CD4-positive, alpha-beta memory T cell (primary cell): ENCODE measurements at regions not wholly inside any gene's neighbourhood (a gene's known extent, or its start where the extent isn't known, plus 50 kb on each side); places are given as distances from the start of the nearest gene placed in this dataset.
A peak's percentile ranks its signal among the peaks of the same experiment; 100 is the strongest.
"Not testable (repeated sequence)": the region's sequence is repeated elsewhere in the genome, so short reads cannot be mapped to it uniquely, and the experiment has no call there.

Experiments used
- CTCF ChIA-PET: fragments of 350-600 bp; sonication (Branson Sonifier 250); formaldehyde crosslinking; loops from one replicate; lab custom pipeline; 2021; ENCODE audit warnings: inconsistent platforms; ENCODE audit not compliant: partially characterized antibody; lab: Charles Lee
- POLR2A ChIA-PET: fragments of 350-600 bp; sonication (Branson Sonifier 250); formaldehyde crosslinking; loops from one replicate; lab custom pipeline; 2021; ENCODE audit not compliant: partially characterized antibody; lab: Charles Lee
- DNase-seq, 5 donors: peaks; one replicate each; pipeline versions ENCODE4 v3.0.0 to v3.0.0-alpha.2; 2020 to 2022; ENCODE audit warnings: mixed read lengths in 1 of 5
- H3K27ac ChIP-seq: one replicate; pipeline ENCODE4 v1.7.0; 2013; ENCODE audit warnings: low read depth, low read length
- H3K27me3 ChIP-seq: 2 replicates; pipeline ENCODE4 v1.7.0; 2013; ENCODE audit warnings: mild to moderate bottlenecking, low read length, moderate library complexity; ENCODE audit not compliant: insufficient read depth
- H3K36me3 ChIP-seq: 2 replicates; pipeline ENCODE4 v1.7.0; 2013; ENCODE audit warnings: mild to moderate bottlenecking, low read length, moderate library complexity; ENCODE audit not compliant: insufficient read depth
- H3K4me1 ChIP-seq: 2 replicates; pipeline ENCODE4 v1.7.0; 2013; ENCODE audit warnings: mild to moderate bottlenecking, low read length, moderate library complexity; ENCODE audit not compliant: insufficient read depth
- H3K4me3 ChIP-seq, 2 donors: one replicate each; pipeline ENCODE4 v1.7.0; 2013; ENCODE audit warnings: low read length in 2 of 2, mild to moderate bottlenecking in 1 of 2
- H3K9me3 ChIP-seq, 2 donors: one replicate each; pipeline ENCODE4 v1.7.0; 2013; ENCODE audit warnings: low read length in 2 of 2, control low read depth in 1 of 2; ENCODE audit not compliant: control insufficient read depth in 1 of 2
- H3K27ac Mint-ChIP-seq, 7 donors: one replicate each; pipeline ENCODE4 v1.8.0; 2020 to 2021; ENCODE audit warnings: mixed read lengths in 7 of 7, mild to moderate bottlenecking in 6 of 7, inconsistent platforms in 3 of 7, moderate library complexity in 3 of 7
- H3K27me3 Mint-ChIP-seq, 2 donors: one replicate each; pipeline ENCODE4 v1.8.0; 2020 to 2021; ENCODE audit warnings: mixed read lengths in 2 of 2
- H3K36me3 Mint-ChIP-seq, 2 donors: one replicate each; pipeline ENCODE4 v1.8.0; 2020 to 2021; ENCODE audit warnings: mixed read lengths in 2 of 2, inconsistent platforms in 1 of 2, mild to moderate bottlenecking in 1 of 2
- H3K4me1 Mint-ChIP-seq, 4 donors: one replicate each; pipeline ENCODE4 v1.8.0; 2020 to 2021; ENCODE audit warnings: mixed read lengths in 4 of 4, mild to moderate bottlenecking in 1 of 4
- H3K4me3 Mint-ChIP-seq, 8 donors: one replicate each; pipeline ENCODE4 v1.8.0; 2020 to 2021; ENCODE audit warnings: mixed read lengths in 8 of 8, mild to moderate bottlenecking in 7 of 8, moderate library complexity in 6 of 8, inconsistent platforms in 3 of 8
- H3K9me3 Mint-ChIP-seq, 8 donors: one replicate each; pipeline ENCODE4 v1.8.0; 2020 to 2021; ENCODE audit warnings: mixed read lengths in 8 of 8, mild to moderate bottlenecking in 5 of 8, inconsistent platforms in 3 of 8, moderate library complexity in 1 of 8
- intact Hi-C: fragments of 100-400 bp; cut with micrococcal nuclease; formaldehyde crosslinking; loops from one replicate; pipeline ENCODE4 v1.15.1; 2023

- peaks cover 0 to 11% (median 7%) of the 10 kb centered on the region in 8 donors for H3K9me3 Mint-ChIP-seq
- Histone ChIP-seq H3K4me3 (no peak overlapping the region), H3K36me3 (no peaks in the 10 kb centered on the region), H3K27ac (no peak overlapping the region), H3K4me1 (no peaks in the 10 kb centered on the region), H3K27me3 (no peaks in the 10 kb centered on the region), H3K9me3 (no peaks in the 10 kb centered on the region)
- intact Hi-C loops, result no loop called here
- H3K36me3 Mint-ChIP-seq, result no peaks in the 10 kb centered on the region
- H3K4me1 Mint-ChIP-seq, result no peaks in the 10 kb centered on the region
- DNase-seq, result no peak
- no peaks in the 10 kb centered on the region for H3K27me3 Mint-ChIP-seq
- no peak overlapping the region for H3K27ac Mint-ChIP-seq
- CTCF ChIA-PET, result interaction anchor here (1.5 kb wide), 1 partner anchor 14 kb away, joined by 5 read pairs; no protein-coding TSS in a partner anchor
- POLR2A ChIA-PET, result no interaction called here
- no peak overlapping the region for H3K4me3 Mint-ChIP-seq
These were observed 821.6 kb downstream of the ANKRD7 start for GRCh38 chr7:119046068-119046467.

GRCh38 chr7:119065966-119066365 is 841.5 kb downstream of the ANKRD7 start:
- Histone ChIP-seq H3K4me1 (no peaks in the 10 kb centered on the region), H3K4me3 (no peak overlapping the region), H3K9me3 (no peaks in the 10 kb centered on the region), H3K36me3 (no peaks in the 10 kb centered on the region), H3K27ac (no peak overlapping the region), H3K27me3 (no peaks in the 10 kb centered on the region)
- no peak overlapping the region for H3K27ac Mint-ChIP-seq
- ChIA-PET CTCF (no interaction called here), POLR2A (no interaction called here)
- H3K4me3 Mint-ChIP-seq, result no peak overlapping the region
- H3K4me1 Mint-ChIP-seq, result no peaks in the 10 kb centered on the region
- H3K9me3 Mint-ChIP-seq, result peaks cover 0 to 9% (median 2%) of the 10 kb centered on the region in 8 donors
- no peaks in the 10 kb centered on the region for H3K36me3 Mint-ChIP-seq
- intact Hi-C loops, result no loop called here
- no peaks in the 10 kb centered on the region for H3K27me3 Mint-ChIP-seq
- DNase-seq, result no peak

GRCh38 chr7:119086026-119086425 is 861.5 kb downstream of the ANKRD7 start:
- intact Hi-C loops, result no loop called here
- Histone ChIP-seq H3K27me3 (no peaks in the 10 kb centered on the region), H3K36me3 (no peaks in the 10 kb centered on the region), H3K4me1 (no peaks in the 10 kb centered on the region), H3K4me3 (no peak overlapping the region), H3K27ac (no peak overlapping the region), H3K9me3 (no peaks in the 10 kb centered on the region)
- no peaks in the 10 kb centered on the region for H3K36me3 Mint-ChIP-seq
- H3K27me3 Mint-ChIP-seq, result no peaks in the 10 kb centered on the region
- H3K4me3 Mint-ChIP-seq, result no peak overlapping the region
- no peaks in the 10 kb centered on the region for H3K4me1 Mint-ChIP-seq
- H3K27ac Mint-ChIP-seq, result no peak overlapping the region
- H3K9me3 Mint-ChIP-seq, result peaks cover 0 to 13% (median 3%) of the 10 kb centered on the region in 8 donors
- no peak for DNase-seq
- ChIA-PET CTCF (no interaction called here), POLR2A (no interaction called here)

DNA sequence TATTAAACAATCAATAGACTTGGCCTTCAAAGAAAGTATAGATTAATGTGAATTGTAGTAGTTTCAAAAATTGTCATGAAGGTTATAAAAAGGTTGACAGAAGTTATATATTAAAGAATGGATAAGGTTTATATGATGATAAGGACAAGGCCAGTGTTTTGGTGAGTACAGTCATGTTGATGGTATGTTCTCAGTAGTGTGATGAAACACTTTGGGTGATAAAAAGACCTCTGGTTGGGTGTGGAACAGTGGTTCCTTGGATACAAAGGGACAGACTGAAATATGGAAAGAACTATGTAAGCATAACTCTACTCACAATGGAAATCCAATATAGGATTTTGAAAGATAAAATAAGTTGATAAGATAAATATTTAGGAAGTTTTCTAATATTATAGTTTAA is 866.3 kb downstream of the ANKRD7 start:
- H3K36me3 ChIP-seq, result no peaks in the 10 kb centered on the region
- H3K4me1 ChIP-seq, result no peaks in the 10 kb centered on the region
- H3K27ac Mint-ChIP-seq, result no peak overlapping the region
- intact Hi-C loops, result no loop called here
- H3K36me3 Mint-ChIP-seq, result no peaks in the 10 kb centered on the region
- CTCF ChIA-PET, result no interaction called here
- POLR2A ChIA-PET, result no interaction called here
- H3K27me3 Mint-ChIP-seq, result no peaks in the 10 kb centered on the region
- H3K9me3 Mint-ChIP-seq, result peaks cover 0 to 14% (median 6%) of the 10 kb centered on the region in 8 donors
- no peaks in the 10 kb centered on the region for H3K9me3 ChIP-seq
- no peak for DNase-seq
- no peaks in the 10 kb centered on the region for H3K4me1 Mint-ChIP-seq
- no peak overlapping the region for H3K4me3 Mint-ChIP-seq
- H3K4me3 ChIP-seq, result no peak overlapping the region
- H3K27me3 ChIP-seq, result no peaks in the 10 kb centered on the region
- H3K27ac ChIP-seq, result no peak overlapping the region

GRCh38 chr7:119096683-119097082 is 872.2 kb downstream of the ANKRD7 start:
- no peaks in the 10 kb centered on the region for H3K36me3 Mint-ChIP-seq
- DNase-seq, result no peak
- no peaks in the 10 kb centered on the region for H3K36me3 ChIP-seq
- intact Hi-C loops, result no loop called here
- H3K4me1 Mint-ChIP-seq, result no peaks in the 10 kb centered on the region
- H3K27ac ChIP-seq, result no peak overlapping the region
- ChIA-PET POLR2A (no interaction called here), CTCF (no interaction called here)
- no peak overlapping the region for H3K4me3 Mint-ChIP-seq
- peaks cover 2 to 18% (median 11%) of the 10 kb centered on the region in 8 donors for H3K9me3 Mint-ChIP-seq
- H3K4me3 ChIP-seq, result no peak overlapping the region
- no peaks in the 10 kb centered on the region for H3K9me3 ChIP-seq
- no peak overlapping the region for H3K27ac Mint-ChIP-seq
- H3K4me1 ChIP-seq, result no peaks in the 10 kb centered on the region
- no peaks in the 10 kb centered on the region for H3K27me3 Mint-ChIP-seq
- no peaks in the 10 kb centered on the region for H3K27me3 ChIP-seq

DNA sequence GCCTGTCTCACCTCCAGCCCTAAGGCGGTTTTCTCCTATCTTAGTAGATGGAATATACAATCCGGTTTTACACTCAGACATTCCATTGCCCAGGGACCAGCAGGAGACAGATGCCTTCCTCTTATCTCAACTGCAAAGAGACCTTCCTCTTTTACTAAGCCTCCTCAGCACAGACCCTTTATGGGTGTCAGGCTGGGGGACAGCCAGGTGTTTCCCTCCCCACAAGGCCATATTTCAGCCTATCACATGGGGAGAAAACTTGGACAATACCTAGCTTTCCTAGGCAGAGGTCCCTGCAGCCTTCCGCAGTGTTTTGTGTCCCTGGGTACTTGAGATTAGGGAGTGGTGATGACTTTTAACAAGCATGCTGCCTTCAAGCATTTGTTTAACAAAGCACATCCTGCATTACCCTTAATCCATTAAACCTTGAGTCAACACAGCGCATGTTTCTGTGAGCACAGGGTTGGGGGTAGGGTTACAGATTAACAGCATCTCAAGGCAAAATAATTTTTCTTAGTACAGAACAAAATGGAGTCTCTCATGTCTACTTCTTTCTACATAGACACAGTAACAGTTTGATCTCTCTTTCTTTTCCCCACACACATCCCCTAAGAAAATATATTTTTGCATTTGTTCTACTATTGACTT is 876.2 kb downstream of the ANKRD7 start:
- intact Hi-C loops, H3K4me3 Mint-ChIP-seq, POLR2A ChIA-PET, H3K9me3 ChIP-seq, H3K36me3 Mint-ChIP-seq, H3K27me3 Mint-ChIP-seq, H3K27me3 ChIP-seq, H3K4me1 ChIP-seq, H3K27ac ChIP-seq, H3K4me1 Mint-ChIP-seq, CTCF ChIA-PET, H3K36me3 ChIP-seq, H3K27ac Mint-ChIP-seq, H3K4me3 ChIP-seq: not testable (repeated sequence)
- H3K9me3 Mint-ChIP-seq, result peaks cover 2 to 13% (median 8%) of the 10 kb centered on the region in 8 donors
- peak in 1 of 5 donors; percentile 26 for DNase-seq

DNA sequence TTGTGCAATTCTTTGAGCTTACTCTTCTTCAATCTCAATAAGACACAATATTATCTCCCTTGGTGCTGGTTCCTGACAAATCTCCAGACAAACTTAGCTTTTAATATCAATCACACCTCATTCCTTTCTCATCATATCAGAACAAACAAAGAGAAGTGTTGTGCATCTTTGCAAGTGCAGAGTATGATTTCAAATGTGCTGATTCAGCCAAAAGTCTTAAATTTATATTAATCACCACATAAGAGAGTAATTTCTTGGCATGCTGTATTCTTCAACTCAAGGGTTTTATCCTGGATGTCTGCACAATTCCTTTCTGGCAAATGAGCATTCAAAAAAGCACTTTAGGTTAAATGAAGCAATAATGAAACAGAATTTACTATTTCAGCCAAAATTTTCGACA is 877.8 kb downstream of the ANKRD7 start:
- Histone ChIP-seq H3K27ac (no peak overlapping the region), H3K4me3 (no peak overlapping the region), H3K4me1 (no peaks in the 10 kb centered on the region), H3K9me3 (no peaks in the 10 kb centered on the region), H3K27me3 (no peaks in the 10 kb centered on the region), H3K36me3 (no peaks in the 10 kb centered on the region)
- ChIA-PET CTCF (no interaction called here), POLR2A (no interaction called here)
- Mint-ChIP-seq H3K27ac (no peak overlapping the region), H3K4me1 (no peaks in the 10 kb centered on the region), H3K9me3 (peaks cover 2 to 11% (median 6%) of the 10 kb centered on the region in 8 donors), H3K27me3 (no peaks in the 10 kb centered on the region), H3K36me3 (no peaks in the 10 kb centered on the region), H3K4me3 (no peak overlapping the region)
- no peak for DNase-seq
- intact Hi-C loops, result no loop called here
